ENCODE measurements at regions not wholly inside any gene's neighbourhood (a gene's known extent, or its start where the extent isn't known, plus 50 kb on each side); places are given as distances from the start of the nearest gene placed in this dataset.

GRCh38 chr7:52135403-52135802 is 818.8 kb upstream of the COBL start:
- peaks cover 6% of the 10 kb centered on the region; the same call in 1 of the 2 replicates for H3K9me3 ChIP-seq (ENCODE audit: control insufficient read depth, insufficient read depth, low read length)
- H3K9me1 ChIP-seq (ENCODE audit: insufficient read depth, low read length), result no peaks in the 10 kb centered on the region
- no TSS peak for BruUV-seq (replicated peaks)
- H3K36me3 ChIP-seq (ENCODE audit: control insufficient read depth, insufficient read depth, low read length), result no peaks in the 10 kb centered on the region
- ChIA-PET CTCF (no interaction called here), POLR2A (ENCODE audit: unreplicated experiment) (no interaction called here)
- intact Hi-C loops (cut with micrococcal nuclease), result no loop called here
- DNase-seq, result no peak
- no peak overlapping the region for H4K91ac ChIP-seq (ENCODE audit: insufficient read depth, low read depth, low read length)
- H2BK120ac ChIP-seq (ENCODE audit: low read depth, low read length), result no peak overlapping the region
- no peak overlapping the region for H2AK9ac ChIP-seq (replicated peaks; ENCODE audit: low read depth, low read length, poor library complexity)
- dilution Hi-C loops (cut with HindIII; ENCODE audit: low sequenced_read_pairs, unreplicated experiment), result no loop called here
- no peaks in the 10 kb centered on the region for H4K20me1 ChIP-seq (ENCODE audit: insufficient read depth, low read length)
- no peak overlapping the region for H2BK15ac ChIP-seq (ENCODE audit: low read depth, low read length)
- no peak overlapping the region for H4K8ac ChIP-seq (ENCODE audit: low read depth in 2 of 2, low read length in 2 of 2)
- H3K18ac ChIP-seq (ENCODE audit: low read depth, low read length), result no peak overlapping the region
- in situ Hi-C loops (cut with MboI; ENCODE audit: low sequenced_read_pairs), result no loop called here
- no peak overlapping the region for H3K27ac ChIP-seq (ENCODE audit: insufficient read depth, low read length)
- H3K4me2 ChIP-seq (ENCODE audit: low read depth, low read length), result no peak overlapping the region
- no peak overlapping the region for H3K14ac ChIP-seq (replicated peaks; ENCODE audit: low read depth, low read length)
- H3K79me1 ChIP-seq (ENCODE audit: low read depth in 1 of 2, low read length in 2 of 2), result no peaks in the 10 kb centered on the region
- H3K56ac ChIP-seq (ENCODE audit: extremely low read depth, insufficient read depth, low read length), result no peak overlapping the region
- H3K27me3 ChIP-seq (ENCODE audit: control insufficient read depth, insufficient read depth, low read length), result no peaks in the 10 kb centered on the region
- no peak overlapping the region for H2BK5ac ChIP-seq (ENCODE audit: low read depth, low read length, poor library complexity, severe bottlenecking)
- no peak overlapping the region for H3K4me3 ChIP-seq (ENCODE audit: insufficient read depth, low read depth, low read length)
- ATAC-seq (ENCODE audit: low read depth), result no peak
- H3K9ac ChIP-seq (ENCODE audit: low read depth, low read length), result no peak overlapping the region
- TF ChIP-seq NFE2L2 (IDR thresholded peaks at IDR 0.05; ENCODE audit: low read depth, low read length) (no peak), MAZ (IDR thresholded peaks at IDR 0.05; ENCODE audit: borderline replicate concordance, low read depth, low read length) (no peak)
- no peak overlapping the region for H2BK20ac ChIP-seq (ENCODE audit: low read depth, low read length)
- H3K4ac ChIP-seq (ENCODE audit: low read depth, low read length), result no peak overlapping the region
- no peak overlapping the region for H2AK5ac ChIP-seq (ENCODE audit: low read depth, low read length)
- H2AFZ ChIP-seq (replicated peaks; ENCODE audit: low read length, poor library complexity), result no peak overlapping the region
- no peak overlapping the region for H4K5ac ChIP-seq (ENCODE audit: low read depth, low read length)
- no peaks in the 10 kb centered on the region for H3K4me1 ChIP-seq (ENCODE audit: control insufficient read depth, insufficient read depth, low read length)
- no peak overlapping the region for H3K23ac ChIP-seq (ENCODE audit: low read depth, low read length)
